ENCODE measurements at regions not wholly inside any gene's neighbourhood (a gene's known extent, or its start where the extent isn't known, plus 50 kb on each side); places are given as distances from the start of the nearest gene placed in this dataset.

- Histone ChIP-seq H3K4me1 (ENCODE audit: insufficient read depth, low read length, poor library complexity, severe bottlenecking) (no peaks in the 10 kb centered on the region), H3K36me3 (ENCODE audit: insufficient read depth, low read length, poor library complexity, severe bottlenecking) (no peaks in the 10 kb centered on the region), H3K27me3 (replicated peaks; ENCODE audit: insufficient read depth, low read depth, low read length, poor library complexity) (no peaks in the 10 kb centered on the region), H3K9me3 (ENCODE audit: low read depth, low read length, poor library complexity, severe bottlenecking) (no peaks in the 10 kb centered on the region), H3K4me3 (ENCODE audit: low read depth, low read length, poor library complexity, severe bottlenecking) (no peak overlapping the region), H3K27ac (ENCODE audit: low read depth, low read length, poor library complexity, severe bottlenecking) (no peak overlapping the region)
- intact Hi-C loops (cut with micrococcal nuclease; ENCODE audit: unreplicated experiment) = no loop called here
- TF ChIP-seq CTCF (conservative IDR thresholded peaks at IDR 0.05; ENCODE audit: low read depth, low read length) (no peak), EZH2 (IDR thresholded peaks at IDR 0.05; ENCODE audit: borderline replicate concordance, low read depth, low read length, poor library complexity, severe bottlenecking) (no peak)
- BruUV-seq (replicated peaks) = no TSS peak
- ChIA-PET CTCF (no interaction called here), POLR2A (ENCODE audit: low non-redundant PET) (no interaction called here)
- DNase-seq (ENCODE audit: low spot score) = no peak
These were observed 160.4 kb upstream of the TAB2 start for GRCh38 chr6:149157126-149157525.

DNA sequence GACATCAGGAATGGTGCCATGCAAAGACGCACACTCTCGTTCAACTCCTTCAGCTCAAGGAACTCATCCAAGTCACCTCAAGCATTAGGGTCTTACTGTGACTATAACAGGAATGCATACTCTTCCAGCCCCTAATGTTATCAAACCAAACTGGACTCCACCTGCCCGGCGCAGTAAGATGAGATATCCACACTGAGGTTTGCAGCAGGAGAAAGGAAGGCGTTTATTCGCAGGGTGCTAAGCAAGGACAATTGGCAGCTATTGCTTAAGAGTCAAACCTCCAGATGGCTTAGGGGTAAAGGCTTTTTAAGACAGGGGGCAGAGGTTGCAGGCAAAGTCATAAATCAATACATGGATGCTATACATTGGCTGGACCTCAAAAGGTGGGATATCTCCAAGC is 159.4 kb upstream of the TAB2 start:
- POLR2A ChIA-PET (ENCODE audit: low non-redundant PET) = no interaction called here
- BruUV-seq (replicated peaks) = no TSS peak
- TF ChIP-seq CTCF (conservative IDR thresholded peaks at IDR 0.05; ENCODE audit: low read depth, low read length) = no peak
- no peak for TF ChIP-seq EZH2 (IDR thresholded peaks at IDR 0.05; ENCODE audit: borderline replicate concordance, low read depth, low read length, poor library complexity, severe bottlenecking)

DNA sequence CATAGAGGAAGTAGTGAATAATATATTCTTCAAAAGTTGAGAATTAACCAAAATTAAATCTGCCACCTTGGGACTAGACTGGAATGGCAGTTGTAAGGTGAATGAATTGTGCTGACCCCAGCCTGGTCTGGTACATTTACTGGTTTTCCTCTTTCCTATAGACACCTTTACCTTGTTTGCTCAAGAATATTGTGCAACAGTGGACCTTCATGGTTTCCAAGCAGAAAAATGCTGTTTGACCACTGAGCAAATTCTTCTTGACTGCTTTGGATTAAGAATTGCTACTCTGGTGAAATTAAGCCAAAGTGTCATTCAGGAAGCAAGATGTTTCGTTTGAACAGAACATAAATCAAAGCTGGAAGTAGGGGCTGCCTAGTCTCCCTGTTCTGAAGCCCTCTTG is 156.6 kb upstream of the TAB2 start:
- H3K36me3 ChIP-seq (ENCODE audit: insufficient read depth, low read length, poor library complexity, severe bottlenecking) = no peaks in the 10 kb centered on the region
- no TSS peak for BruUV-seq (replicated peaks)
- no peaks in the 10 kb centered on the region for H3K27me3 ChIP-seq (replicated peaks; ENCODE audit: insufficient read depth, low read depth, low read length, poor library complexity)
- peaks cover 7% of the 10 kb centered on the region for H3K4me1 ChIP-seq (ENCODE audit: insufficient read depth, low read length, poor library complexity, severe bottlenecking)
- H3K4me3 ChIP-seq (ENCODE audit: low read depth, low read length, poor library complexity, severe bottlenecking) = no peak overlapping the region
- no peak for DNase-seq (ENCODE audit: low spot score)
- no peak overlapping the region for H3K27ac ChIP-seq (ENCODE audit: low read depth, low read length, poor library complexity, severe bottlenecking)
- POLR2A ChIA-PET (ENCODE audit: low non-redundant PET) = no interaction called here
- intact Hi-C loops (cut with micrococcal nuclease; ENCODE audit: unreplicated experiment) = no loop called here
- CTCF ChIA-PET = no interaction called here
- H3K9me3 ChIP-seq (ENCODE audit: low read depth, low read length, poor library complexity, severe bottlenecking) = no peaks in the 10 kb centered on the region
- no peak for TF ChIP-seq CTCF (conservative IDR thresholded peaks at IDR 0.05; ENCODE audit: low read depth, low read length)
- TF ChIP-seq EZH2 (IDR thresholded peaks at IDR 0.05; ENCODE audit: borderline replicate concordance, low read depth, low read length, poor library complexity, severe bottlenecking) = no peak

More for the DNA sequence above, 159.4 kb upstream of the TAB2 start:
- Histone ChIP-seq H3K27me3 (replicated peaks; ENCODE audit: insufficient read depth, low read depth, low read length, poor library complexity) (no peaks in the 10 kb centered on the region), H3K27ac (ENCODE audit: low read depth, low read length, poor library complexity, severe bottlenecking) (no peak overlapping the region), H3K4me3 (ENCODE audit: low read depth, low read length, poor library complexity, severe bottlenecking) (no peak overlapping the region), H3K4me1 (ENCODE audit: insufficient read depth, low read length, poor library complexity, severe bottlenecking) (no peaks in the 10 kb centered on the region), H3K9me3 (ENCODE audit: low read depth, low read length, poor library complexity, severe bottlenecking) (no peaks in the 10 kb centered on the region), H3K36me3 (ENCODE audit: insufficient read depth, low read length, poor library complexity, severe bottlenecking) (no peaks in the 10 kb centered on the region)
- CTCF ChIA-PET = no interaction called here
- no peak for DNase-seq (ENCODE audit: low spot score)
- intact Hi-C loops (cut with micrococcal nuclease; ENCODE audit: unreplicated experiment) = no loop called here
